HG03045 (cell line): ENCODE measurements at regions not wholly inside any gene's neighbourhood (a gene's known extent, or its start where the extent isn't known, plus 50 kb on each side); places are given as distances from the start of the nearest gene placed in this dataset.
"Not testable (repeated sequence)": the region's sequence is repeated elsewhere in the genome, so short reads cannot be mapped to it uniquely, and the experiment has no call there.

Experiments used
- ATAC-seq: cut with Tn5 transposase; IDR thresholded peaks from one replicate; pipeline ENCODE4 v1.9.1; 2021; ENCODE audit warnings: mild to moderate bottlenecking, moderate library complexity; ENCODE audit not compliant: unreplicated experiment

GRCh38 chr7:65069476-65069875 is 63.0 kb upstream of the ERV3-1 start:
- not testable (repeated sequence) for ATAC-seq

DNA sequence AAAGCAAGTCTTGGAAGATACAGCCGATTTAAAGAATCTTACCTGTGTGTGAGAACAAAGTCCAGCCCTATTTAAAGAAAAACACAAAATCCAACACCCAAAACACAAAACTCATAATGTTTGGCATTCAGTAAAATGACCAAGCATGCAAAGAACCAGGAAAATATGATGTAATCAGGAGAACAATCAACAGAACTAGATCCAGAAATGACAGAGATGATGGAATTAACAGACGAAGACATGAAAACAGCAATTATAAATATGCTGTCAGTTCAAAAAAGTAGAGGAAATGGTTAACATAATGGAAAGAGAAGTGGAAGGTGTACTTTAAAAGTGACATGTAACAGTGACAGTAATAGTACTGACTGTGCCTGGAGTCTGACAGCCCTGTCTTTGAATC is 56.1 kb upstream of the ERV3-1 start:
- not testable (repeated sequence) for ATAC-seq

GRCh38 chr7:65059247-65059646 is 52.8 kb upstream of the ERV3-1 start:
- not testable (repeated sequence) for ATAC-seq
